Activated CD4-positive, alpha-beta T cell treated with anti-CD3 and anti-CD28 coated beads, Interleukin-2, amount 10 ng/mL, durations not matched to agents 24 days and 14 days (primary cell): ENCODE measurements at regions not wholly inside any gene's neighbourhood (a gene's known extent, or its start where the extent isn't known, plus 50 kb on each side); places are given as distances from the start of the nearest gene placed in this dataset.
"Not testable (repeated sequence)": the region's sequence is repeated elsewhere in the genome, so short reads cannot be mapped to it uniquely, and the experiment has no call there.

Experiments used
- DNase-seq: peaks from one replicate; pipeline ENCODE4 v3.0.0; 2022
- H3K27ac Mint-ChIP-seq: one replicate; pipeline ENCODE4 v1.8.0; 2022; ENCODE audit warnings: mild to moderate bottlenecking, mixed read lengths
- H3K27me3 Mint-ChIP-seq: one replicate; pipeline ENCODE4 v1.8.0; 2022; ENCODE audit warnings: mixed read lengths
- H3K36me3 Mint-ChIP-seq: one replicate; pipeline ENCODE4 v1.8.0; 2022; ENCODE audit warnings: low read depth, mild to moderate bottlenecking, mixed read lengths
- H3K4me1 Mint-ChIP-seq: one replicate; pipeline ENCODE4 v1.8.0; 2021; ENCODE audit warnings: mixed read lengths
- H3K4me3 Mint-ChIP-seq: one replicate; pipeline ENCODE4 v1.8.0; 2022; ENCODE audit warnings: mild to moderate bottlenecking, moderate library complexity, mixed read lengths
- H3K9me3 Mint-ChIP-seq: one replicate; pipeline ENCODE4 v1.8.0; 2021; ENCODE audit warnings: mixed read lengths
- intact Hi-C: fragments of 100-400 bp; cut with micrococcal nuclease; formaldehyde crosslinking; loops from one replicate; pipeline ENCODE4 v1.15.1; 2023

GRCh38 chr13:104936304-104936703, 1599.2 kb downstream of the EFNB2 start:
- Mint-ChIP-seq H3K4me1 (no peaks in the 10 kb centered on the region), H3K27ac (no peak overlapping the region), H3K36me3 (no peaks in the 10 kb centered on the region), H3K9me3 (no peaks in the 10 kb centered on the region), H3K4me3 (no peak overlapping the region), H3K27me3 (no peaks in the 10 kb centered on the region)
- DNase-seq = no peak
- intact Hi-C loops = no loop called here

GRCh38 chr13:104920513-104920912, 1614.9 kb downstream of the EFNB2 start:
- H3K4me3 Mint-ChIP-seq, DNase-seq, H3K9me3 Mint-ChIP-seq, intact Hi-C loops, H3K27me3 Mint-ChIP-seq, H3K36me3 Mint-ChIP-seq, H3K27ac Mint-ChIP-seq, H3K4me1 Mint-ChIP-seq: not testable (repeated sequence)

- Mint-ChIP-seq H3K36me3 (no peaks in the 10 kb centered on the region), H3K27ac (no peak overlapping the region), H3K4me1 (no peaks in the 10 kb centered on the region), H3K4me3 (no peak overlapping the region), H3K27me3 (no peaks in the 10 kb centered on the region), H3K9me3 (peaks cover 9% of the 10 kb centered on the region)
- intact Hi-C loops = no loop called here
- DNase-seq = no peak
Measured at GRCh38 chr13:104920091-104920490, 1615.4 kb downstream of the EFNB2 start.

- H3K27me3 Mint-ChIP-seq = no peaks in the 10 kb centered on the region
- H3K4me1 Mint-ChIP-seq = no peaks in the 10 kb centered on the region
- no peaks in the 10 kb centered on the region for H3K9me3 Mint-ChIP-seq
- DNase-seq = no peak
- H3K36me3 Mint-ChIP-seq = no peaks in the 10 kb centered on the region
- intact Hi-C loops = no loop called here
- no peak overlapping the region for H3K27ac Mint-ChIP-seq
- H3K4me3 Mint-ChIP-seq = no peak overlapping the region
Measured at GRCh38 chr13:104900191-104900817, 1635.2 kb downstream of the EFNB2 start.

- Mint-ChIP-seq H3K4me3 (no peak overlapping the region), H3K36me3 (no peaks in the 10 kb centered on the region), H3K4me1 (no peaks in the 10 kb centered on the region), H3K27ac (no peak overlapping the region), H3K9me3 (no peaks in the 10 kb centered on the region), H3K27me3 (no peaks in the 10 kb centered on the region)
- DNase-seq = no peak
- intact Hi-C loops = no loop called here
Measured at GRCh38 chr13:104898484-104898883, 1637.0 kb downstream of the EFNB2 start.

- H3K27ac Mint-ChIP-seq = no peak overlapping the region
- no peaks in the 10 kb centered on the region for H3K36me3 Mint-ChIP-seq
- no peaks in the 10 kb centered on the region for H3K4me1 Mint-ChIP-seq
- no peaks in the 10 kb centered on the region for H3K9me3 Mint-ChIP-seq
- no peak overlapping the region for H3K4me3 Mint-ChIP-seq
- no peaks in the 10 kb centered on the region for H3K27me3 Mint-ChIP-seq
- no peak for DNase-seq
- intact Hi-C loops = no loop called here
Measured at GRCh38 chr13:104895521-104895920, 1639.9 kb downstream of the EFNB2 start.

- intact Hi-C loops = no loop called here
- Mint-ChIP-seq H3K4me1 (no peaks in the 10 kb centered on the region), H3K9me3 (peaks cover 6% of the 10 kb centered on the region), H3K27me3 (no peaks in the 10 kb centered on the region), H3K36me3 (no peaks in the 10 kb centered on the region), H3K27ac (no peak overlapping the region), H3K4me3 (no peak overlapping the region)
- DNase-seq = no peak
Measured at GRCh38 chr13:104875038-104875754, 1660.3 kb downstream of the EFNB2 start.

GRCh38 chr13:104872153-104872552, 1663.3 kb downstream of the EFNB2 start:
- intact Hi-C loops = no loop called here
- no peak overlapping the region for H3K27ac Mint-ChIP-seq

GRCh38 chr13:104871456-104871855, 1664.0 kb downstream of the EFNB2 start:
- no peak for DNase-seq
- intact Hi-C loops = no loop called here
- peaks cover 9% of the 10 kb centered on the region for H3K9me3 Mint-ChIP-seq
- no peaks in the 10 kb centered on the region for H3K27me3 Mint-ChIP-seq
- no peak overlapping the region for H3K4me3 Mint-ChIP-seq
- peaks cover 3% of the 10 kb centered on the region for H3K4me1 Mint-ChIP-seq
- no peak overlapping the region for H3K27ac Mint-ChIP-seq
- no peaks in the 10 kb centered on the region for H3K36me3 Mint-ChIP-seq

More at GRCh38 chr13:104872153-104872552, 1663.3 kb downstream of the EFNB2 start:
- Mint-ChIP-seq H3K9me3 (peaks cover 9% of the 10 kb centered on the region), H3K4me1 (peaks cover 3% of the 10 kb centered on the region), H3K4me3 (no peak overlapping the region), H3K36me3 (no peaks in the 10 kb centered on the region), H3K27me3 (no peaks in the 10 kb centered on the region)
- no peak for DNase-seq

GRCh38 chr13:104869501-104869900, 1666.0 kb downstream of the EFNB2 start:
- Mint-ChIP-seq H3K4me1 (peaks cover 3% of the 10 kb centered on the region), H3K4me3 (no peak overlapping the region)
- intact Hi-C loops = no loop called here

GRCh38 chr13:104868806-104869205, 1666.7 kb downstream of the EFNB2 start:
- no peak overlapping the region for H3K27ac Mint-ChIP-seq
- intact Hi-C loops = no loop called here
- no peaks in the 10 kb centered on the region for H3K27me3 Mint-ChIP-seq

More at GRCh38 chr13:104869501-104869900, 1666.0 kb downstream of the EFNB2 start:
- peaks cover 9% of the 10 kb centered on the region for H3K9me3 Mint-ChIP-seq
- no peaks in the 10 kb centered on the region for H3K27me3 Mint-ChIP-seq
- H3K27ac Mint-ChIP-seq = no peak overlapping the region
- H3K36me3 Mint-ChIP-seq = no peaks in the 10 kb centered on the region
- DNase-seq = no peak

GRCh38 chr13:104855581-104855980, 1679.9 kb downstream of the EFNB2 start:
- H3K27me3 Mint-ChIP-seq = no peaks in the 10 kb centered on the region
- no peak for DNase-seq
- H3K4me3 Mint-ChIP-seq = no peak overlapping the region
- H3K36me3 Mint-ChIP-seq = no peaks in the 10 kb centered on the region
- H3K4me1 Mint-ChIP-seq = no peaks in the 10 kb centered on the region
- no peak overlapping the region for H3K27ac Mint-ChIP-seq
- intact Hi-C loops = no loop called here
- H3K9me3 Mint-ChIP-seq = peaks cover 4% of the 10 kb centered on the region

More at GRCh38 chr13:104868806-104869205, 1666.7 kb downstream of the EFNB2 start:
- H3K4me1 Mint-ChIP-seq = peaks cover 3% of the 10 kb centered on the region
- H3K36me3 Mint-ChIP-seq = no peaks in the 10 kb centered on the region
- H3K4me3 Mint-ChIP-seq = no peak overlapping the region
- DNase-seq = no peak
- H3K9me3 Mint-ChIP-seq = peaks cover 9% of the 10 kb centered on the region

- H3K27ac Mint-ChIP-seq = no peak overlapping the region
- H3K36me3 Mint-ChIP-seq = no peaks in the 10 kb centered on the region
- no peak for DNase-seq
- no peaks in the 10 kb centered on the region for H3K4me1 Mint-ChIP-seq
- H3K27me3 Mint-ChIP-seq = no peaks in the 10 kb centered on the region
- H3K4me3 Mint-ChIP-seq = no peak overlapping the region
- no peaks in the 10 kb centered on the region for H3K9me3 Mint-ChIP-seq
- intact Hi-C loops = no loop called here
Measured at GRCh38 chr13:104854698-104855097, 1680.8 kb downstream of the EFNB2 start.

GRCh38 chr13:104854007-104854406, 1681.5 kb downstream of the EFNB2 start:
- intact Hi-C loops = no loop called here
- DNase-seq = no peak
- no peak overlapping the region for H3K27ac Mint-ChIP-seq
- no peaks in the 10 kb centered on the region for H3K4me1 Mint-ChIP-seq
- H3K4me3 Mint-ChIP-seq = no peak overlapping the region
- H3K9me3 Mint-ChIP-seq = no peaks in the 10 kb centered on the region
- H3K27me3 Mint-ChIP-seq = no peaks in the 10 kb centered on the region
- no peaks in the 10 kb centered on the region for H3K36me3 Mint-ChIP-seq
